KMS-11 (cell line): ENCODE measurements at regions not wholly inside any gene's neighbourhood (a gene's known extent, or its start where the extent isn't known, plus 50 kb on each side); places are given as distances from the start of the nearest gene placed in this dataset.
A peak's percentile ranks its signal among the peaks of the same experiment; 100 is the strongest.
"Not testable (repeated sequence)": the region's sequence is repeated elsewhere in the genome, so short reads cannot be mapped to it uniquely, and the experiment has no call there.

Source experiments
- H2AFZ ChIP-seq: fragments of 200-600 bp; sonication (generic); 2 replicates; pipeline ENCODE4 v1.6.1; 2016; ENCODE audit warnings: antibody characterized with exemption, mixed run types, low read depth
- H3K27ac ChIP-seq: fragments of 200-600 bp; sonication (generic); 2 replicates; pipeline ENCODE4 v1.6.1; 2016; ENCODE audit warnings: mild to moderate bottlenecking, mixed run types
- H3K27me3 ChIP-seq: fragments of 200-600 bp; sonication (generic); 2 replicates; pipeline ENCODE4 v1.6.1; 2017; ENCODE audit warnings: mild to moderate bottlenecking, low read depth, mixed run types, moderate library complexity; ENCODE audit not compliant: insufficient read depth
- H3K36me3 ChIP-seq: fragments of 200-600 bp; sonication (generic); 2 replicates; pipeline ENCODE4 v1.6.1; 2017; ENCODE audit warnings: mild to moderate bottlenecking, mixed run types; ENCODE audit not compliant: insufficient read depth
- H3K4me1 ChIP-seq: fragments of 200-600 bp; sonication (generic); 2 replicates; pipeline ENCODE4 v1.6.1; 2016; ENCODE audit warnings: mild to moderate bottlenecking, low read depth, mixed run types; ENCODE audit not compliant: poor library complexity, severe bottlenecking
- H3K4me2 ChIP-seq: fragments of 200-600 bp; sonication (generic); 2 replicates; pipeline ENCODE4 v1.7.0; 2016; ENCODE audit warnings: mild to moderate bottlenecking, mixed run types
- H3K4me3 ChIP-seq: fragments of 200-600 bp; sonication (generic); IDR thresholded peaks from 2 replicates; pipeline ENCODE4 v1.6.1; 2017; ENCODE audit warnings: low read depth, low read length, mixed read lengths; ENCODE audit not compliant: insufficient read depth
- H3K79me2 ChIP-seq: fragments of 200-600 bp; sonication (generic); 2 replicates; pipeline ENCODE4 v1.6.1; 2016; ENCODE audit warnings: low read depth, mixed run types; ENCODE audit not compliant: insufficient read depth
- H3K9ac ChIP-seq: fragments of 200-600 bp; sonication (generic); 2 replicates; pipeline ENCODE4 v1.6.1; 2016; ENCODE audit warnings: mild to moderate bottlenecking, mixed run types
- H4K20me1 ChIP-seq: fragments of 200-600 bp; sonication (generic); 2 replicates; pipeline ENCODE4 v1.6.1; 2016; ENCODE audit warnings: mild to moderate bottlenecking, mixed run types; ENCODE audit not compliant: insufficient read depth
- TF ChIP-seq, protein P1 (sequence below): fragments of 200-600 bp; sonication (generic); conservative IDR thresholded peaks from 2 replicates; pipeline ENCODE4 v1.6.1; 2017; ENCODE audit warnings: low read depth, mild to moderate bottlenecking, antibody characterized with exemption, low read length, moderate library complexity, mixed read lengths

DNA sequence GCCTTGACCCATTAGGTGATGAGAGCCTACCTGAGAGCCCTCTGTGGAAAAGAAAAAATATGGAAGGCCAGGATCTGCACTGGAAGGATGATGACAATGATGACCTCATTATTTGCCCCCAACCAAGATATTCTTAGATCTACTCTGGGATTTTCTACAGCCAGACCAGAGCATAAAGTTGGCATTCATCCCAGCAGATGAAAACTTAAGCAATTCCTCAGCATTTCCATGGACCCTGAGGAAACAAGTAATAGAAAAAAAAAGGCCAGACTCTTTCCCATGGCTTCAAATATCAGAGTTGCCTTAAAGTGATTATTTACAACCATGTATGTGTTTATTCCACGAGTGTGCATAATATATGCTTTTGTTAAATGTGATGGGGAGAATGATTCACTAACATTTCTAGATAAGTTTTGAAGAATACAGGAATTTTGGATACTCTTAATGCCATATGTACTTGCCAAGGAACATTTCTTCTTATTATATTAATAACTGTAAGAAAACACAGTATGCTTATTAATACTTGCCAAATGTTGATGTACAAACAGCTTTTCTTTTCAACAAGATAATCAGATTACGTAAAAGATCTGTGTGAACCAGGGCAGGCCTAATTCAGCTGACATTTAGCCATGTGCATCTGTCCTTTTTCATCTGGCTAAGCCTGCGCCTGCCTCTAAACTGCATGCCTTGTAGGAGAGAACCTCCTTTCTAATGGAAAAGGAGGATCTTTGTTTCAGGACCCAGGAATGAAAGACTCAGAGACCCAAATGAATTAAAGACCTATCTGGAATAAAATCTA is 94.8 kb downstream of the ARRDC3 start:
- no peaks in the 10 kb centered on the region for H4K20me1 ChIP-seq
- no peak overlapping the region for H3K27ac ChIP-seq
- H3K4me2 ChIP-seq, result no peak overlapping the region
- H3K4me1 ChIP-seq, result peaks cover 53% of the 10 kb centered on the region
- no peaks in the 10 kb centered on the region for H3K79me2 ChIP-seq
- TF ChIP-seq, protein P1, sequence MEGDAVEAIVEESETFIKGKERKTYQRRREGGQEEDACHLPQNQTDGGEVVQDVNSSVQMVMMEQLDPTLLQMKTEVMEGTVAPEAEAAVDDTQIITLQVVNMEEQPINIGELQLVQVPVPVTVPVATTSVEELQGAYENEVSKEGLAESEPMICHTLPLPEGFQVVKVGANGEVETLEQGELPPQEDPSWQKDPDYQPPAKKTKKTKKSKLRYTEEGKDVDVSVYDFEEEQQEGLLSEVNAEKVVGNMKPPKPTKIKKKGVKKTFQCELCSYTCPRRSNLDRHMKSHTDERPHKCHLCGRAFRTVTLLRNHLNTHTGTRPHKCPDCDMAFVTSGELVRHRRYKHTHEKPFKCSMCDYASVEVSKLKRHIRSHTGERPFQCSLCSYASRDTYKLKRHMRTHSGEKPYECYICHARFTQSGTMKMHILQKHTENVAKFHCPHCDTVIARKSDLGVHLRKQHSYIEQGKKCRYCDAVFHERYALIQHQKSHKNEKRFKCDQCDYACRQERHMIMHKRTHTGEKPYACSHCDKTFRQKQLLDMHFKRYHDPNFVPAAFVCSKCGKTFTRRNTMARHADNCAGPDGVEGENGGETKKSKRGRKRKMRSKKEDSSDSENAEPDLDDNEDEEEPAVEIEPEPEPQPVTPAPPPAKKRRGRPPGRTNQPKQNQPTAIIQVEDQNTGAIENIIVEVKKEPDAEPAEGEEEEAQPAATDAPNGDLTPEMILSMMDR, result no peak
- H3K27me3 ChIP-seq, result no peaks in the 10 kb centered on the region
- no peak overlapping the region for H3K9ac ChIP-seq
- no peak overlapping the region for H3K4me3 ChIP-seq
- H2AFZ ChIP-seq, result no peak overlapping the region
- H3K36me3 ChIP-seq, result no peaks in the 10 kb centered on the region

DNA sequence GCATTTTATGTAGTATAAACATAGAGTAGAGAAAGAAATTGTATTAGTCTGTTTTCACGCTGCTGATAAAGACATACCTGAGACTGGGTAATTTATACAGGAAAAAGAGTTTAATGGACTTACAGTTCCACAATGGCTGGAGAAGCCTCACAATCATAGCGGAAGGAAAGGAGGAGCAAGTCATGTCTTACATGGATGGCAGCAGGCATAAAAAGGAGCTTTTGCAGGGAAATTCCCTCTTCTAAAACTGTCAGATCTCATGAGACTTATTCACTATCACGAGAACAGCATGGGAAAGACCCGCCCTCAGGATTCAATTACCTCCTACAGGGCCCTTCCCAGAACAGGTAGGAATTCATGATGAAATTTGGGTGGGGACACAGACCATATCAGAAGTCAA is 98.1 kb downstream of the ARRDC3 start:
- H4K20me1 ChIP-seq, H3K4me2 ChIP-seq, H3K27ac ChIP-seq, H3K9ac ChIP-seq, H3K4me3 ChIP-seq, H3K36me3 ChIP-seq, H3K79me2 ChIP-seq, H2AFZ ChIP-seq, H3K27me3 ChIP-seq: not testable (repeated sequence)
- H3K4me1 ChIP-seq, result peaks cover 36% of the 10 kb centered on the region

DNA sequence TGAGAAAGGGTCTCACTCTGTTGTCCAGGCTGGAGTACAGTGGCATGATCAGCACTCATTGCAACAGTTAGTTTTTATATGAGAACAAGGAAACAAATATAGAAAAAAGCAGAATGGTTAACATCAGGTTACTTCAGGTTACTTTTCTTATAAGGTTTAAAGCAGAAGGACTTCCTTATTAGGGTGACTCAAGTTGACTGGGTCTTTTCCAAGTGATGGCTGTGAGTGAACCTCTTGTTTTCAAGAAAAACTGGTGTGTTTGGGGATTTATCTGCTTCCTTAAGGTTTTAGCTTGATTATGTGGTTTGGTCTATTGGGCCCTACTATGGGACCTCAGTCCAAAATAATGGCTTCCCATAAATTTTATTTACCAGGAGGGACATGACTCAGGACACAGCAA is 99.2 kb downstream of the ARRDC3 start:
- Histone ChIP-seq H3K4me3 (no peak overlapping the region), H3K9ac (no peak overlapping the region), H3K79me2 (no peaks in the 10 kb centered on the region), H3K4me2 (0 out of 2 replicates have a peak overlapping the region, but pooled peaks have one; percentile 1), H3K36me3 (no peaks in the 10 kb centered on the region), H3K27ac (no peak overlapping the region), H2AFZ (no peak overlapping the region), H3K4me1 (peaks cover 34% of the 10 kb centered on the region), H4K20me1 (no peaks in the 10 kb centered on the region), H3K27me3 (no peaks in the 10 kb centered on the region)
- TF ChIP-seq, protein P1, result no peak

DNA sequence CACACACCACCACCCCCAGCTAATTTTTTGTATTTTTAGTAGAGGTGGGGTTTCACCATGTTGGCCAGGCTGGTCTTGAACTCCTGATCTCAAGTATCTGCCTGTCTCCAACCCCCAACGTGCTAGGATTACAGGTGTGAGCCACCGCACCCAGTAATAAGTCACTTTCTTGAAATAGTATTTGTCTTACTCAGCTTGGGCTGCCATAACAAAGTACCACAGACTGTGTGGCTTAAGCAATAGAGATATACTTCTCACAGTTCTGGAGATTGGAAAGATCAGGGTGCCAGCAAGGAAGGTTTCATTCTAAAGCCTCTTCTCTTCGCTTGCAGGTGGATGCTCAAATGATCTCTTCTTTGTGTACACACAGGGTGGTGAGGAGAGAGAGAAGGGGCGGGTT is 99.8 kb downstream of the ARRDC3 start:
- TF ChIP-seq, protein P1, result no peak
- no peak overlapping the region for H3K9ac ChIP-seq
- no peaks in the 10 kb centered on the region for H3K79me2 ChIP-seq

DNA sequence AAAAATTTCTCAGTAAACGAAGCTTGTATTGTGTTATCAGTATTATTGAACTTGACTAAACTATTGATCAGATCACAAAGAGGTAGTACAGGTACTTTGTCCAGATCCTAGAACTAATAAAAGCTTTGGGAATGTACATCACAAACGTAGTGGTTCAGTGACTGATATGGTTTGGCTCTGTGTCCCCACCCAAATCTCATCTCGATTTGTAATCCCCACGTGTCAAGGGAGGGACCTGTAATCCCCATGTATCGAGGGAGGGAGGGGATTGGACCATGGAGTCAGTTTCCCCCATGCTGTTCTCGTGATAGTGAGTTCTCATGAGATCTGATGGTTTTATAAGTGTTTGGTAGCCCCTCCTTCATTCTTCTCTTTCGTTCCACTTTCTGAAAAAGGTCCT is 100.9 kb downstream of the ARRDC3 start:
- TF ChIP-seq, protein P1, result no peak
- H3K27me3 ChIP-seq, result no peaks in the 10 kb centered on the region
- H3K4me2 ChIP-seq, result no peak overlapping the region
- H4K20me1 ChIP-seq, result no peaks in the 10 kb centered on the region
- H3K4me3 ChIP-seq, result no peak overlapping the region
- H3K27ac ChIP-seq, result no peak overlapping the region
- peaks cover 44% of the 10 kb centered on the region for H3K4me1 ChIP-seq
- no peak overlapping the region for H3K9ac ChIP-seq
- H2AFZ ChIP-seq, result no peak overlapping the region
- H3K36me3 ChIP-seq, result no peaks in the 10 kb centered on the region
- no peaks in the 10 kb centered on the region for H3K79me2 ChIP-seq

More for the DNA sequence above, 99.8 kb downstream of the ARRDC3 start:
- no peaks in the 10 kb centered on the region for H4K20me1 ChIP-seq
- H3K4me3 ChIP-seq, result no peak overlapping the region
- no peaks in the 10 kb centered on the region for H3K27me3 ChIP-seq
- H3K27ac ChIP-seq, result no peak overlapping the region
- H3K4me1 ChIP-seq, result peaks cover 34% of the 10 kb centered on the region
- H3K4me2 ChIP-seq, result no peak overlapping the region
- no peak overlapping the region for H2AFZ ChIP-seq
- no peaks in the 10 kb centered on the region for H3K36me3 ChIP-seq
